ENCODE measurements at regions not wholly inside any gene's neighbourhood (a gene's known extent, or its start where the extent isn't known, plus 50 kb on each side); places are given as distances from the start of the nearest gene placed in this dataset.

DNA sequence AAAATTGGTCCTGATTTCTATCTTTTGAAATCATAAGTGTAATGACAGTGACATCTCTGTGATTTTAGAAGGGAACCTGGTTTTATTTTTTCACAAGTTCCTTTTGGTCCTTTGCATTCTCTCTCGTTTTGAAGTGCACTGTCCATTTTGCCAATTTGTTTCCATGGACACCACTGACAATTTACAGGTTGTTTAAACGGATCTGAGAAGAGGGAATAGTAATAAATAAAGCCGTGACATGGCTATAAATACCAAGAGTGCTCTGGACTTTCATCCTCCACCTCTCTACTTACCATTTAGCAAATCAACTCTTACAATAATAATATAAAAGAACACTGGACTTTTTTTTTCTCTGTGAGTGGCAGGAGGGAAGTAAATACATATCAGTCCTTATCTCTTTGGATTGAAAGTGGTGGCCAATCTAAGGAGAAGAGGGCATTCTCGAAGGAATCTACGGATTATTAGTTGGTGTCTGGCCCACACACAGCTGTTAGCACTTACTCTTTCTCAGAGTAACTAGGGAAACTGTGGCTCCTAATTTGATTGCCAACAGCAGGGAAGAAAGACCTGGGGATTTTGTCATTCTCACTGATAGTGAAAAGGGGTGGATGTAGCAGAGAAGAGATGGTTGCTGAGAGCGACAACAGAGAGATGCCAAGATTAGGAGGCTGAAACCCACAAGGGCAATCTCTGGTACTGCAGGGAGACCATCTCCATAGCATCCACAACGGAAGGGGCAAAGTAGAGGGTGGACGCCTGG is 108.7 kb upstream of the FSHR start:
- Histone ChIP-seq H3K36me3 (ENCODE audit: control insufficient read depth, insufficient read depth, low read length) (no peaks in the 10 kb centered on the region), H3K4me3 (ENCODE audit: low read depth, low read length) (no peak overlapping the region), H3K27me3 (ENCODE audit: control insufficient read depth, insufficient read depth, low read length) (no peaks in the 10 kb centered on the region)
- TF ChIP-seq CTCF (IDR thresholded peaks at IDR 0.05; ENCODE audit: insufficient read depth, low read length, severe bottlenecking): no peak
- DNase-seq (ENCODE audit: low read depth) (no peak), FAIRE-seq (no peak)

GRCh38 chr2:49261781-49262180 is 107.5 kb upstream of the FSHR start:
- DNase-seq (ENCODE audit: low read depth): no peak
- no peaks in the 10 kb centered on the region for H3K36me3 ChIP-seq (ENCODE audit: control insufficient read depth, insufficient read depth, low read length)
- TF ChIP-seq CTCF (IDR thresholded peaks at IDR 0.05; ENCODE audit: insufficient read depth, low read length, severe bottlenecking): no peak
- no peak for FAIRE-seq
- no peaks in the 10 kb centered on the region for H3K27me3 ChIP-seq (ENCODE audit: control insufficient read depth, insufficient read depth, low read length)
- H3K4me3 ChIP-seq (ENCODE audit: low read depth, low read length): no peak overlapping the region

- H3K36me3 ChIP-seq (ENCODE audit: control insufficient read depth, insufficient read depth, low read length): no peaks in the 10 kb centered on the region
- H3K4me3 ChIP-seq (ENCODE audit: low read depth, low read length): no peak overlapping the region
- no peak for DNase-seq (ENCODE audit: low read depth)
- no peak for TF ChIP-seq CTCF (IDR thresholded peaks at IDR 0.05; ENCODE audit: insufficient read depth, low read length, severe bottlenecking)
- FAIRE-seq: no peak
- no peaks in the 10 kb centered on the region for H3K27me3 ChIP-seq (ENCODE audit: control insufficient read depth, insufficient read depth, low read length)
Measured at GRCh38 chr2:49260979-49261538, 106.7 kb upstream of the FSHR start.

GRCh38 chr2:49259926-49260325 is 105.6 kb upstream of the FSHR start:
- DNase-seq (ENCODE audit: low read depth): no peak
- no peaks in the 10 kb centered on the region for H3K27me3 ChIP-seq (ENCODE audit: control insufficient read depth, insufficient read depth, low read length)
- no peak overlapping the region for H3K4me3 ChIP-seq (ENCODE audit: low read depth, low read length)
- no peaks in the 10 kb centered on the region for H3K36me3 ChIP-seq (ENCODE audit: control insufficient read depth, insufficient read depth, low read length)
- FAIRE-seq: no peak
- no peak for TF ChIP-seq CTCF (IDR thresholded peaks at IDR 0.05; ENCODE audit: insufficient read depth, low read length, severe bottlenecking)

GRCh38 chr2:49255409-49255971 is 101.2 kb upstream of the FSHR start:
- no peak for DNase-seq (ENCODE audit: low read depth)
- FAIRE-seq: no peak
- no peak for TF ChIP-seq CTCF (IDR thresholded peaks at IDR 0.05; ENCODE audit: insufficient read depth, low read length, severe bottlenecking)

More at GRCh38 chr2:49255409-49255971, 101.2 kb upstream of the FSHR start:
- H3K36me3 ChIP-seq (ENCODE audit: control insufficient read depth, insufficient read depth, low read length): no peaks in the 10 kb centered on the region
- H3K4me3 ChIP-seq (ENCODE audit: low read depth, low read length): no peak overlapping the region
- H3K27me3 ChIP-seq (ENCODE audit: control insufficient read depth, insufficient read depth, low read length): no peaks in the 10 kb centered on the region

All from bronchial epithelial cell (primary cell).